ENCODE measurements at regions not wholly inside any gene's neighbourhood (a gene's known extent, or its start where the extent isn't known, plus 50 kb on each side); places are given as distances from the start of the nearest gene placed in this dataset.

DNA sequence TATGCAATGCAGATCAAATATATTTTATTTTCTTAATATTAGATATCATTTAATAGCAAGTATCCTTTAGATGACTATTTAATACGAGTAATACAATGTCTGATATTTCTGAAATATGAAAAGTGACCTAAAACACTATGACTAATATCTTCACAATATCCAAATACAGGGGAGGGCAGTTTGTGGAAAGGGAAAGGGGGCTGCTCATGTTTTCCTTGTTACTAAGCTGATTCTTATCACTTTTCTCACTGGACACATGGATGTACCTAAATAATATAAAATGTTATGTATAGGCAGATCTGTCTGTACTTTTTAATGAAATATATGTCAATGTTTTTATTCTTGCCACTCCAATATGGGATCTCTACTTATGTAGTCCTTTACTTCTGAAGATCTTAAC, 1879.1 kb upstream of the ACO1 start:
- H3K27me3 ChIP-seq (ENCODE audit: insufficient read depth, low read length): no peaks in the 10 kb centered on the region
- Mint-ChIP-seq H3K4me3 (no peak overlapping the region), H3K27ac (no peak overlapping the region), H3K36me3 (no peaks in the 10 kb centered on the region), H3K9me3 (no peaks in the 10 kb centered on the region), H3K27me3 (no peaks in the 10 kb centered on the region), H3K4me1 (no peaks in the 10 kb centered on the region)
- no peaks in the 10 kb centered on the region for H3K4me1 ChIP-seq (ENCODE audit: insufficient read depth, low read length)
- ChIA-PET CTCF (ENCODE audit: partially characterized antibody) (no interaction called here), POLR2A (ENCODE audit: partially characterized antibody) (no interaction called here)
- H3K27ac ChIP-seq (ENCODE audit: low read depth, low read length): no peak overlapping the region
- H3K4me3 ChIP-seq (ENCODE audit: low read length in 2 of 2): no peak overlapping the region
- DNase-seq: no peak
- no peaks in the 10 kb centered on the region for H3K9me3 ChIP-seq (ENCODE audit: control insufficient read depth in 1 of 2, low read length in 2 of 2)
- intact Hi-C loops (cut with micrococcal nuclease): no loop called here
- no peaks in the 10 kb centered on the region for H3K36me3 ChIP-seq (ENCODE audit: insufficient read depth, low read length)

DNA sequence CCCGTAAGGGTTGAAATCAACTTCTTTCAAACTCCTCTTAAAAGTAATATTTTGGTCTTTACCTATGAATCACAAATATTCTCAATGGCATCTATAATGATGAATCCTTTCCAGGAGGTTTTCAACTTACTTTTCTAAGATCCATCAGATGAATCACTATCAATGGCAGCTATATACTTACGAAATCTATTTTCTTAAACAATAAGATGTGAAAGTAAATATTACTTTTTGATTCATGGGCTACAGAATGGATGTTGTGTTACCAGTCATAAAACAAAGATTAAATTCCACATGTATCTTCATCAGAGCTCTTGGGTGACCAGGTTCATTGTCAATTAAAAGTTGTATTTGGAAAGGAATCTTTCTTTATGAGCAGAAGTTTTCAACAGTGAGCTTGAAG, 1877.7 kb upstream of the ACO1 start:
- Mint-ChIP-seq H3K27ac (no peak overlapping the region), H3K4me1 (no peaks in the 10 kb centered on the region), H3K4me3 (no peak overlapping the region), H3K27me3 (no peaks in the 10 kb centered on the region), H3K36me3 (no peaks in the 10 kb centered on the region), H3K9me3 (no peaks in the 10 kb centered on the region)
- POLR2A ChIA-PET (ENCODE audit: partially characterized antibody): no interaction called here
- CTCF ChIA-PET (ENCODE audit: partially characterized antibody): no interaction called here
- H3K4me1 ChIP-seq (ENCODE audit: insufficient read depth, low read length): no peaks in the 10 kb centered on the region
- no peaks in the 10 kb centered on the region for H3K36me3 ChIP-seq (ENCODE audit: insufficient read depth, low read length)
- no peak for DNase-seq
- H3K4me3 ChIP-seq (ENCODE audit: low read length in 2 of 2): no peak overlapping the region
- H3K9me3 ChIP-seq (ENCODE audit: control insufficient read depth in 1 of 2, low read length in 2 of 2): no peaks in the 10 kb centered on the region
- H3K27me3 ChIP-seq (ENCODE audit: insufficient read depth, low read length): no peaks in the 10 kb centered on the region
- intact Hi-C loops (cut with micrococcal nuclease): no loop called here
- H3K27ac ChIP-seq (ENCODE audit: low read depth, low read length): no peak overlapping the region

DNA sequence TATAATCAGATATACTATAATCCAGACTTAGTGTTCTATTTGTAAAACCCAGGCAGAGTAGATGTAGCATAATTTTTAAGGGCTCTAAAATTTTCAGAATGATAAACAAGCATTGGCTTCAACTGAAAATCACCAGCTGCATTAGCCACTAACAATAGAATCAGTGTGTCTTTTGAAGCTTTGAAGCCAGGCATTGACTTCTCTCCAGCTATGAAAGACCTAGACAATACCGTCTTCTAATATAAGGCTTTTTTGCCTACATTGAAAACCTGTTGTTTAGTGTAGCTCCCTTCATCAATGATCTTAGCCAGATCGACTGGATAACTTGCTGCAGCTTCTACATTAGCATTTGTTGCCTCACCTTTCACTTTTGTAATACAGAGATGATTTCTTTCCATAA, 1877.3 kb upstream of the ACO1 start:
- Mint-ChIP-seq H3K4me3 (no peak overlapping the region), H3K27me3 (no peaks in the 10 kb centered on the region), H3K4me1 (no peaks in the 10 kb centered on the region), H3K9me3 (no peaks in the 10 kb centered on the region), H3K27ac (no peak overlapping the region), H3K36me3 (no peaks in the 10 kb centered on the region)
- intact Hi-C loops (cut with micrococcal nuclease): no loop called here
- no peaks in the 10 kb centered on the region for H3K36me3 ChIP-seq (ENCODE audit: insufficient read depth, low read length)
- no peak overlapping the region for H3K27ac ChIP-seq (ENCODE audit: low read depth, low read length)
- H3K27me3 ChIP-seq (ENCODE audit: insufficient read depth, low read length): no peaks in the 10 kb centered on the region
- DNase-seq: no peak
- no peaks in the 10 kb centered on the region for H3K9me3 ChIP-seq (ENCODE audit: control insufficient read depth in 1 of 2, low read length in 2 of 2)
- CTCF ChIA-PET (ENCODE audit: partially characterized antibody): no interaction called here
- POLR2A ChIA-PET (ENCODE audit: partially characterized antibody): no interaction called here
- H3K4me1 ChIP-seq (ENCODE audit: insufficient read depth, low read length): no peaks in the 10 kb centered on the region
- no peak overlapping the region for H3K4me3 ChIP-seq (ENCODE audit: low read length in 2 of 2)

DNA sequence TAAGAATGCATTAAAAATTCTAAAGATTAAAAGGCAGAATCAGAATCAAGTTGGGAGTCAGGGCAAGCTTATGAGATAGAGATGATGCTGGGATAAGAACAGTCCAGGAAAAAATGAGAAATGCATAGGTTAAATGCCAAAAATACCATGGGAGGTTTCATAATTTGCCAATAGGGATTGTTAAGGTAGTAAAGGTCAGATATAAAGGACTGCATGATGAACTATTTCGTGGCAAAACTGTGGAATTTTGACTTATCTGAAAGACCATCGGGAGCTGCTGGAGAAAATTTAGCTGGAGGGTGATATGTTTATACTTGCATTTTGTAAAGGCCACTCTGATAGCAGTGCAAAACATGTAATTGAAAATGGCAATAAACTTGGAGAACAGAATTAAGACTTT, 1872.8 kb upstream of the ACO1 start:
- H3K27ac Mint-ChIP-seq: no peak overlapping the region
- ChIA-PET CTCF (ENCODE audit: partially characterized antibody) (no interaction called here), POLR2A (ENCODE audit: partially characterized antibody) (no interaction called here)
- no peaks in the 10 kb centered on the region for H3K9me3 ChIP-seq (ENCODE audit: control insufficient read depth in 1 of 2, low read length in 2 of 2)
- H3K4me1 ChIP-seq (ENCODE audit: insufficient read depth, low read length): no peaks in the 10 kb centered on the region
- no peaks in the 10 kb centered on the region for H3K36me3 ChIP-seq (ENCODE audit: insufficient read depth, low read length)
- no peak for DNase-seq
- H3K4me1 Mint-ChIP-seq: no peaks in the 10 kb centered on the region
- H3K4me3 Mint-ChIP-seq: no peak overlapping the region
- intact Hi-C loops (cut with micrococcal nuclease): no loop called here
- peaks cover 0 to 3% (median 0%) of the 10 kb centered on the region in 8 donors for H3K9me3 Mint-ChIP-seq
- no peaks in the 10 kb centered on the region for H3K27me3 ChIP-seq (ENCODE audit: insufficient read depth, low read length)
- H3K4me3 ChIP-seq (ENCODE audit: low read length in 2 of 2): no peak overlapping the region
- no peak overlapping the region for H3K27ac ChIP-seq (ENCODE audit: low read depth, low read length)
- H3K27me3 Mint-ChIP-seq: no peaks in the 10 kb centered on the region
- no peaks in the 10 kb centered on the region for H3K36me3 Mint-ChIP-seq

DNA sequence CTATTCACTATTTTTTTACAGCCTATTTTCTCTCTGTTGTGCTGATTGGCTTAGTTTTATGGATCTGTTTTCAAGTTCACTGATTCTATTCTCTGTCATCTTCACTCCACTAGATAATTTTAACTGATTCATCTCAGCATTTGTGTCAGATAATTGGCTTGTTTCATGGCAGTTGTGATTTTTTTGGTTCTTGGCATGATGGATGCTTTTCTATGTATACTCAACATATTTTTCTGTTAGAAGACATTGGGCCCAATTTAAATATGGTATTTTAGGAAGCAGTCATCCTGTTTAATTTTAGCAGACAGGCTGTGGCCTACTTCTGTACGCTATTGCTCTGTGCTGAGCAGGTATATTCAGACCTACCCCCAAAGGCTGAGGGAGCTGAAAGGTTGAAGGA, 1865.3 kb upstream of the ACO1 start:
- Mint-ChIP-seq H3K4me3 (no peak overlapping the region), H3K27me3 (no peaks in the 10 kb centered on the region)

DNA sequence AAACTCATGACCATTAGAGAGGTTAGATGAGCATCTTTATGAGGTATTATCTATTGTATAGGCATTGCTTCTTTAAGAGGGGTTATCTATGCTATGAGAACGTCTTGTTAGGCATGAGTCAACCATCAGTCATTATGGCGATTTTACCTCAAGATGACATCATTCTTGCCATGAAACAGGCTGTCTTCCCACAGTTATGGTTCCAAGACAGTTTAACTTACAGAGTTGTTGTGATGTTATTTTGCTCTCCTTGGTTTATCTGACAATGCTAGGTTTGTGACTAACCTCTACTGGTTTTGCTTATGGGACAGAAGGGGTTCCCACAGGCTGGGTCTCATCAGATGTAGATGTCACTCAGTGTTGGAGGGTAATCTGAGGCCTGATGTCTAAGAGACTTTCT, 1864.7 kb upstream of the ACO1 start:
- Mint-ChIP-seq H3K4me3 (no peak overlapping the region), H3K9me3 (peaks cover 0 to 3% (median 0%) of the 10 kb centered on the region in 8 donors), H3K4me1 (no peaks in the 10 kb centered on the region), H3K27ac (no peak overlapping the region), H3K36me3 (no peaks in the 10 kb centered on the region), H3K27me3 (no peaks in the 10 kb centered on the region)
- H3K27me3 ChIP-seq (ENCODE audit: insufficient read depth, low read length): no peaks in the 10 kb centered on the region
- H3K27ac ChIP-seq (ENCODE audit: low read depth, low read length): no peak overlapping the region
- no peaks in the 10 kb centered on the region for H3K4me1 ChIP-seq (ENCODE audit: insufficient read depth, low read length)
- intact Hi-C loops (cut with micrococcal nuclease): no loop called here
- ChIA-PET POLR2A (ENCODE audit: partially characterized antibody) (no interaction called here), CTCF (ENCODE audit: partially characterized antibody) (no interaction called here)
- H3K9me3 ChIP-seq (ENCODE audit: control insufficient read depth in 1 of 2, low read length in 2 of 2): no peaks in the 10 kb centered on the region
- H3K4me3 ChIP-seq (ENCODE audit: low read length in 2 of 2): no peak overlapping the region
- H3K36me3 ChIP-seq (ENCODE audit: insufficient read depth, low read length): no peaks in the 10 kb centered on the region
- DNase-seq: no peak

More for the DNA sequence above, 1865.3 kb upstream of the ACO1 start:
- Histone ChIP-seq H3K27ac (ENCODE audit: low read depth, low read length) (no peak overlapping the region), H3K27me3 (ENCODE audit: insufficient read depth, low read length) (no peaks in the 10 kb centered on the region), H3K4me3 (ENCODE audit: low read length in 2 of 2) (no peak overlapping the region), H3K36me3 (ENCODE audit: insufficient read depth, low read length) (no peaks in the 10 kb centered on the region), H3K4me1 (ENCODE audit: insufficient read depth, low read length) (no peaks in the 10 kb centered on the region), H3K9me3 (ENCODE audit: control insufficient read depth in 1 of 2, low read length in 2 of 2) (no peaks in the 10 kb centered on the region)
- Mint-ChIP-seq H3K4me1 (no peaks in the 10 kb centered on the region), H3K36me3 (no peaks in the 10 kb centered on the region), H3K9me3 (peaks cover 0 to 3% (median 0%) of the 10 kb centered on the region in 8 donors), H3K27ac (no peak overlapping the region)
- intact Hi-C loops (cut with micrococcal nuclease): no loop called here
- ChIA-PET CTCF (ENCODE audit: partially characterized antibody) (no interaction called here), POLR2A (ENCODE audit: partially characterized antibody) (no interaction called here)
- no peak for DNase-seq

DNA sequence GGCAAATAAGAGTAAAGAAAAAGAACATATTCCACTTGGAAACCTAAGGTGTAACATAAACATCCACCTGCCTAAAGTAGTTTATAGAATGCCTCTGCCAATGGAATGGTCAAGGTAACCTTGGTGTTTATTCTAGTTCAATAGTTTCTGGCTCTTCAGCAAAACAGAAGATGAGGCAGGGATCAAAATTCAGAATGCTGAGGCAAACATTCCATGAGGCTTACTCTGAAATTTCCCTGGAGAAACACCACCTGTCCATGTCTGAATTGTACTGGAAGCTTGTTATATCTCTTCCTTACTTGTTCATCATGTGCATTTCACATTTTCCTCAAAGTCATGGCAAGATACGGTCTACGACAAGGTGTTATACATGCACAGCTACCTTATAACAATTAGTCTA, 1862.4 kb upstream of the ACO1 start:
- H3K9me3 Mint-ChIP-seq: peaks cover 0 to 3% (median 0%) of the 10 kb centered on the region in 8 donors
- H3K27me3 Mint-ChIP-seq: no peaks in the 10 kb centered on the region
- Histone ChIP-seq H3K36me3 (ENCODE audit: insufficient read depth, low read length) (no peaks in the 10 kb centered on the region), H3K27me3 (ENCODE audit: insufficient read depth, low read length) (no peaks in the 10 kb centered on the region), H3K9me3 (ENCODE audit: control insufficient read depth in 1 of 2, low read length in 2 of 2) (no peaks in the 10 kb centered on the region), H3K27ac (ENCODE audit: low read depth, low read length) (no peak overlapping the region), H3K4me3 (ENCODE audit: low read length in 2 of 2) (no peak overlapping the region), H3K4me1 (ENCODE audit: insufficient read depth, low read length) (no peaks in the 10 kb centered on the region)
- no peak overlapping the region for H3K4me3 Mint-ChIP-seq
- no peaks in the 10 kb centered on the region for H3K36me3 Mint-ChIP-seq
- intact Hi-C loops (cut with micrococcal nuclease): no loop called here
- DNase-seq: no peak
- ChIA-PET CTCF (ENCODE audit: partially characterized antibody) (interaction anchor here (0.7 kb wide), 1 partner anchor 69 kb away, joined by 4 read pairs; no protein-coding TSS in a partner anchor), POLR2A (ENCODE audit: partially characterized antibody) (no interaction called here)
- no peak overlapping the region for H3K27ac Mint-ChIP-seq
- no peaks in the 10 kb centered on the region for H3K4me1 Mint-ChIP-seq

DNA sequence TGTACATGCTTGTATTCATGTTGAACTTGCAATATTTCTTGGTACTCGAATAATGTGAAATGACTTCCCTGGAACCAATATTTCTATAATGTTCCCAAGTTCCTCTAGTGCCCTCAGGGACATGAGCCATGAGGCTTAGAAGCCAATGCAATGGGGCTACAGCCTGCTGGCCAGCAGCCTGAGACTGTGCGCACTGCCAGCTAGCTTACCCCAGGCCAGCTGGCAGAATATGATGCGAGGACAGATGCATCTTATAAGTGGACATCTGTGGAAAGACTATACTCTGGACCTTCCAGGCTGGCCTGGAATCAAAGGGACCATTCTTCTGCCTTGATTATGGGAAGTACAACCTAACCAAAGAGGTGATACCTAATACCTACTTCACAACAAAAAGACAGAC, 1862.0 kb upstream of the ACO1 start:
- Mint-ChIP-seq H3K4me3 (no peak overlapping the region), H3K27ac (no peak overlapping the region), H3K27me3 (no peaks in the 10 kb centered on the region), H3K9me3 (peaks cover 0 to 3% (median 0%) of the 10 kb centered on the region in 8 donors), H3K4me1 (no peaks in the 10 kb centered on the region), H3K36me3 (no peaks in the 10 kb centered on the region)
- Histone ChIP-seq H3K9me3 (ENCODE audit: control insufficient read depth in 1 of 2, low read length in 2 of 2) (no peaks in the 10 kb centered on the region), H3K36me3 (ENCODE audit: insufficient read depth, low read length) (no peaks in the 10 kb centered on the region), H3K27ac (ENCODE audit: low read depth, low read length) (no peak overlapping the region), H3K4me3 (ENCODE audit: low read length in 2 of 2) (no peak overlapping the region), H3K27me3 (ENCODE audit: insufficient read depth, low read length) (no peaks in the 10 kb centered on the region), H3K4me1 (ENCODE audit: insufficient read depth, low read length) (no peaks in the 10 kb centered on the region)
- no peak for DNase-seq
- POLR2A ChIA-PET (ENCODE audit: partially characterized antibody): no interaction called here
- CTCF ChIA-PET (ENCODE audit: partially characterized antibody): no interaction called here
- intact Hi-C loops (cut with micrococcal nuclease): no loop called here

All from CD4-positive, alpha-beta memory T cell (primary cell).